HCT116 (cell line): ENCODE measurements at regions not wholly inside any gene's neighbourhood (a gene's known extent, or its start where the extent isn't known, plus 50 kb on each side); places are given as distances from the start of the nearest gene placed in this dataset. TPM values are rescaled to one million over a fixed set of nuclear protein-coding genes. Genes with fewer than 3 reads are reported as not detected.
"Not testable (repeated sequence)": the region's sequence is repeated elsewhere in the genome, so short reads cannot be mapped to it uniquely, and the experiment has no call there.

Experiments used
- ATAC-seq: fragments of 200-7000 bp; cut with Tn5 transposase; 2 replicates; pipeline ENCODE4 v1.9.1; 2020; ENCODE audit warnings: mild to moderate bottlenecking, moderate library complexity
- BruUV-seq: library from RNA; stranded (reverse); fragments of 400-500 nt; replicated peaks from 2 replicates; lab custom pipeline; 2021; lab: Mats Ljungman, UMichigan
- CTCF ChIA-PET: fragments of 300-600 bp; sonication (Branson Sonifier 250); formaldehyde crosslinking; loops from one replicate; lab custom pipeline; 2021; ENCODE audit warnings: antibody characterized with exemption; lab: Charles Lee
- POLR2A ChIA-PET: fragments of 300-600, 350-600 bp; sonication (Branson Sonifier 250); formaldehyde crosslinking; loops from one replicate; lab custom pipeline; 2021; ENCODE audit warnings: antibody characterized with exemption; lab: Charles Lee
- RAD21 ChIA-PET, 2 experiments: fragments of 300-600 bp; sonication (Branson Sonifier 250); formaldehyde crosslinking; loops; one replicate each; lab custom pipeline; 2023; ENCODE audit warnings: low total read pairs in 2 of 2; ENCODE audit not compliant: uncharacterized antibody in 2 of 2, unreplicated experiment in 2 of 2, low non-redundant PET in 1 of 2; lab: Charles Lee
- DNase-seq: peaks from one replicate; pipeline ENCODE4 v3.0.0-alpha.2; 2010; ENCODE audit warnings: low read depth, low spot score
- H2AFZ ChIP-seq: fragments of 200-600 bp; shearing (Covaris generic), sonication (generic); 2 replicates; pipeline ENCODE4 v1.6.1; 2017; ENCODE audit warnings: low read depth, mixed run types, mixed read lengths, antibody characterized with exemption, low read length; ENCODE audit not compliant: poor library complexity, severe bottlenecking
- H3K27ac ChIP-seq: 2 replicates; pipeline ENCODE4 v1.5.1; 2012; ENCODE audit warnings: low read depth, low read length
- H3K27me3 ChIP-seq: fragments of 200-600 bp; sonication (generic); 2 replicates; pipeline ENCODE4 v1.6.1; 2016; ENCODE audit warnings: mixed run types, low read length, mixed read lengths; ENCODE audit not compliant: insufficient read depth
- H3K36me3 ChIP-seq, 2 experiments: fragments of 200-500 bp in 1 of 2; fragments of 200-600 bp in 1 of 2; sonication (Bioruptor generic) in 1 of 2; sonication (generic) in 1 of 2; 2 replicates each; pipeline versions ENCODE4 v1.5.1 to v1.6.1; 2014 to 2016; ENCODE audit warnings: low read length in 2 of 2, inconsistent platforms in 1 of 2, mixed read lengths in 1 of 2, mixed run types in 1 of 2; ENCODE audit not compliant: insufficient read depth in 2 of 2, control insufficient read depth in 1 of 2
- H3K4me1 ChIP-seq, 2 experiments: fragments of 200-600 bp in 1 of 2; sonication (generic) in 1 of 2; 2 replicates each; pipeline versions ENCODE4 v1.5.1 to v1.6.1; 2012 to 2017; ENCODE audit warnings: low read length in 2 of 2, inconsistent platforms in 1 of 2, mild to moderate bottlenecking in 1 of 2, mixed read lengths in 1 of 2, mixed run types in 1 of 2, moderate library complexity in 1 of 2; ENCODE audit not compliant: insufficient read depth in 2 of 2, control insufficient read depth in 1 of 2
- H3K4me2 ChIP-seq: fragments of 200-600 bp; sonication (generic); 2 replicates; pipeline ENCODE4 v1.6.1; 2017; ENCODE audit warnings: mixed run types, low read length, mixed read lengths
- H3K4me3 ChIP-seq, 2 experiments: fragments of 200-600 bp in 1 of 2; sonication (generic) in 1 of 2; replicated peaks in 1 of 2; 2 replicates each; pipeline ENCODE4 v1.5.1; 2011 to 2016; ENCODE audit warnings: low read length in 2 of 2, control low read depth in 1 of 2, low read depth in 1 of 2, mild to moderate bottlenecking in 1 of 2, mixed read lengths in 1 of 2, mixed run types in 1 of 2
- H3K79me2 ChIP-seq: fragments of 200-600 bp; sonication (generic); 2 replicates; pipeline ENCODE4 v1.6.1; 2017; ENCODE audit warnings: mild to moderate bottlenecking, mixed run types, low read length, moderate library complexity, mixed read lengths; ENCODE audit not compliant: insufficient read depth
- H3K9ac ChIP-seq: fragments of 200-600 bp; sonication (generic); 2 replicates; pipeline ENCODE4 v1.6.1; 2016; ENCODE audit warnings: low read length, mixed read lengths
- H3K9me2 ChIP-seq: fragments of 200-600 bp; sonication (generic), shearing (Covaris generic); 2 replicates; pipeline ENCODE4 v1.6.1; 2017; ENCODE audit warnings: mixed run types, mild to moderate bottlenecking, moderate library complexity; ENCODE audit not compliant: insufficient read depth
- H3K9me3 ChIP-seq, 2 experiments: fragments of 200-500 bp in 1 of 2; fragments of 200-600 bp in 1 of 2; sonication (Bioruptor generic) in 1 of 2; sonication (generic) in 1 of 2; 2 replicates each; pipeline ENCODE4 v1.6.1; 2014 to 2017; ENCODE audit warnings: low read length in 2 of 2, mixed read lengths in 2 of 2, inconsistent platforms in 1 of 2, low read depth in 1 of 2, mild to moderate bottlenecking in 1 of 2, mixed run types in 1 of 2, moderate library complexity in 1 of 2; ENCODE audit not compliant: control insufficient read depth in 1 of 2, insufficient read depth in 1 of 2
- H4K20me1 ChIP-seq: fragments of 200-600 bp; sonication (generic), shearing (Covaris generic); 2 replicates; pipeline ENCODE4 v1.6.1; 2017; ENCODE audit warnings: mixed run types, mild to moderate bottlenecking, moderate library complexity; ENCODE audit not compliant: insufficient read depth
- intact Hi-C: fragments of 100-400 bp; cut with micrococcal nuclease; formaldehyde crosslinking; loops from 2 replicates; pipeline ENCODE4 v1.10.0; 2022
- microRNA-seq: library from miRNA; unstranded; fragments of <30 nt; microRNA quantifications from one replicate; pipeline ENCODE4, GENCODE V29; 2016; ENCODE audit warnings: borderline number of aligned reads

DNA sequence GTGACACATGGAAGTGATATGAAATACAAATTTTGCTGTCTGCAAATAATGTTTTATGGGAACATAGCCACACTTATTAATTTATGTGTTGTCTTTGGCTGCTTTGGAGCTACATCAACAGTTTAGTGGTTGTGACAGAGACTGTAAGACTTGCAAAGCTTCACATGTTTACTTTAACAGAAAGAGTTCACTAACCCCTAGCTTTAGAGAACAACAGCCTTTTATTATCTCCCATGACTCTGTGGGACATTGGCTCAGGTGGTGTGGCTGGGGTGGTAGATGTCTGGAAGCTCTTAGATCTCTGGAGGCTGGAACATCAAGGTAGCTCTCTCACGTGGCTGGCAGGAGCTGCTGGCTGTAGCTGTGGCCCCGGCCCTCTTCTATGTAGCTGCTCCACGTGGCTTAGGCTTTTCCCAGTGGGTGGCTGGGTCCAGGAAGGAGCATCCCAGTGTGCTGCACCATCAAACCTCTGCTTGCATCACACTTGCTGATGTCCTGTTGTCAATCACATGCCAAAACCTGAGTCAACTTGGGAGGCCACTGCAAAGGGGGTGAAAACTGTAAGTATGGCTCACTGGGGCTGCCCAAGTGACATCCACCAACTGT lies 51.8 kb upstream of the MTLN start:
- BruUV-seq, H3K4me1 ChIP-seq, ATAC-seq, H4K20me1 ChIP-seq, H3K79me2 ChIP-seq, RAD21 ChIA-PET, H3K4me2 ChIP-seq, POLR2A ChIA-PET, H3K9ac ChIP-seq, H3K27ac ChIP-seq, CTCF ChIA-PET, H3K9me2 ChIP-seq, H3K9me3 ChIP-seq, intact Hi-C loops, H3K27me3 ChIP-seq, DNase-seq, H3K36me3 ChIP-seq, H3K4me3 ChIP-seq, H2AFZ ChIP-seq: not testable (repeated sequence)

DNA sequence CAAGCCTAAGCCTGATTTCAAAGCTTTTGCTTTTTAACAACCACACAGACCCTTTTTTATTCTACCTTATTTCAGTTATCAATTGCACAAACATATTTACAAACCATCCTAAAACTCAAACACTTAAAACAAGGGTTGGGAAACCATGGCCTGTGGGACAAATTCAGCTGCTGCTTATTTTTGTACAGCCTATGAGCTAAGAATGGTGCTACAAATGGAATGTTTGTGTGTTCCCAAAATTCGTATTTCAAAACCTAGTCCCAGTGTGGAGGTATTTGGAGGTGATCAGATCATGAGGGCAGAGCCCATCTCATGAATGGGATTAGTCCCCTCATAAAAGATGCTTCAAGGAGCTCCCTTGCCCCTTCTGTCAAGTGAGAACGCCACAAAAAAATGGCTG lies 51.1 kb upstream of the MTLN start:
- RAD21 ChIA-PET, H3K9me2 ChIP-seq, H3K27ac ChIP-seq, H2AFZ ChIP-seq, POLR2A ChIA-PET, BruUV-seq, H3K4me3 ChIP-seq, H3K4me1 ChIP-seq, H3K27me3 ChIP-seq, H3K9me3 ChIP-seq, H3K4me2 ChIP-seq, DNase-seq, H3K36me3 ChIP-seq, intact Hi-C loops, ATAC-seq, CTCF ChIA-PET, H4K20me1 ChIP-seq, H3K9ac ChIP-seq, H3K79me2 ChIP-seq: not testable (repeated sequence)

Small RNA genes lying in the stretch of these regions (microRNA-seq; reads per million reads assigned to microRNA genes)
- gene MIR4436B2 = not detected
